GM12878 (cell line): ENCODE measurements at regions not wholly inside any gene's neighbourhood (a gene's known extent, or its start where the extent isn't known, plus 50 kb on each side); places are given as distances from the start of the nearest gene placed in this dataset.

ENCODE experiments used
- ATAC-seq: fragments of 200-7000 bp; cut with Tn5 transposase; 3 replicates; pipeline ENCODE4 v1.9.1; 2020; ENCODE audit warnings: mild to moderate bottlenecking, moderate library complexity
- BruUV-seq: library from RNA; stranded (reverse); fragments of 400-500 nt; replicated peaks from 2 replicates; lab custom pipeline; 2021; lab: Mats Ljungman, UMichigan
- CTCF ChIA-PET: fragments of 300-600 bp; sonication (Branson Sonifier 250); formaldehyde crosslinking; extraction: SDS; loops from one replicate; lab custom pipeline; 2021; ENCODE audit warnings: inconsistent platforms; lab: Yijun Ruan, JAX
- POLR2A ChIA-PET: fragments of 350-600 bp; formaldehyde crosslinking; extraction: SDS; loops from one replicate; lab custom pipeline; 2021; ENCODE audit warnings: inconsistent platforms; lab: Charles Lee
- RAD21 ChIA-PET: fragments of 300-600 bp; sonication (Branson Sonifier 250); formaldehyde crosslinking; loops from one replicate; lab custom pipeline; 2023; ENCODE audit warnings: antibody characterized with exemption; ENCODE audit not compliant: unreplicated experiment; lab: Charles Lee
- SMC1A ChIA-PET: fragments of 300-600 bp; sonication (Branson Sonifier 250); formaldehyde crosslinking; loops from one replicate; lab custom pipeline; 2023; ENCODE audit not compliant: unreplicated experiment, uncharacterized antibody; lab: Charles Lee
- DNase-seq: peaks from one replicate; pipeline ENCODE4 v3.0.0-alpha.2; 2011; ENCODE audit warnings: low read depth, low spot score
- FAIRE-seq: peaks from 3 replicates; lab custom pipeline; 2011; peaks lifted over from hg19 to GRCh38; lab: Jason Lieb, UNC
- H2AFZ ChIP-seq: 2 replicates; pipeline ENCODE4 v1.6.0; 2011; ENCODE audit warnings: low read depth, low read length, control low read depth; ENCODE audit not compliant: control insufficient read depth
- H3K27ac ChIP-seq: 2 replicates; pipeline ENCODE4 v1.5.1; 2011; ENCODE audit warnings: control low read depth; ENCODE audit not compliant: control insufficient read depth, insufficient read depth
- H3K27me3 ChIP-seq, 2 experiments: replicated peaks in 1 of 2; 2 replicates each; pipeline versions ENCODE4 v1.6.0 to v1.6.1; 2011; ENCODE audit warnings: low read length in 1 of 2; ENCODE audit not compliant: control insufficient read depth in 2 of 2, insufficient read depth in 2 of 2
- H3K36me3 ChIP-seq, 2 experiments: 2 replicates each; pipeline ENCODE4 v1.5.1; 2011; ENCODE audit warnings: low read length in 1 of 2; ENCODE audit not compliant: control insufficient read depth in 2 of 2, insufficient read depth in 2 of 2
- H3K4me1 ChIP-seq: 2 replicates; pipeline ENCODE4 v1.6.1; 2011; ENCODE audit warnings: mild to moderate bottlenecking, low read length, moderate library complexity, mixed read lengths; ENCODE audit not compliant: control insufficient read depth, insufficient read depth
- H3K4me2 ChIP-seq: 2 replicates; pipeline ENCODE4 v1.6.0; 2011; ENCODE audit warnings: control low read depth; ENCODE audit not compliant: control insufficient read depth, insufficient read depth
- H3K4me3 ChIP-seq: fragments of 200-600 bp; sonication (generic); 2 replicates; pipeline ENCODE4 v1.5.1; 2016
- H3K79me2 ChIP-seq: 2 replicates; pipeline ENCODE4 v1.6.0; 2011; ENCODE audit warnings: low read length; ENCODE audit not compliant: control insufficient read depth, insufficient read depth
- H3K9ac ChIP-seq: 2 replicates; pipeline ENCODE4 v1.8.0; 2011; ENCODE audit warnings: low read length, control low read depth, mixed read lengths; ENCODE audit not compliant: control insufficient read depth, insufficient read depth
- H3K9me3 ChIP-seq: replicated peaks from 3 replicates; pipeline ENCODE4 v1.5.1; 2011; ENCODE audit warnings: mild to moderate bottlenecking, low read length; ENCODE audit not compliant: control insufficient read depth, insufficient read depth
- H4K20me1 ChIP-seq: 2 replicates; pipeline ENCODE4 v1.6.0; 2011; ENCODE audit not compliant: control insufficient read depth, insufficient read depth
- BCL11A ChIP-seq: IDR thresholded peaks from 2 replicates; pipeline ENCODE4 v1.6.1; 2011; ENCODE audit warnings: low read depth, low read length
- CBFB ChIP-seq: IDR thresholded peaks from 2 replicates; pipeline ENCODE4 v1.6.1; 2016; ENCODE audit warnings: antibody characterized with exemption, low read depth
- CHD1 ChIP-seq: IDR thresholded peaks from 2 replicates; pipeline ENCODE4 v1.6.1; 2012; ENCODE audit warnings: low read depth, low read length, improper control_type of control experiment
- CREM ChIP-seq: IDR thresholded peaks from 2 replicates; pipeline ENCODE4 v1.6.1; 2014; ENCODE audit warnings: antibody characterized with exemption, low read depth
- CUX1 ChIP-seq: IDR thresholded peaks from 2 replicates; pipeline ENCODE4 v1.6.1; 2012; ENCODE audit warnings: improper control_type of control experiment, low read depth, low read length; ENCODE audit not compliant: insufficient replicate concordance
- HCFC1 ChIP-seq: fragments of 150-350 bp; IDR thresholded peaks from 2 replicates; pipeline ENCODE4 v1.6.1; 2014; ENCODE audit warnings: low read length
- JUND ChIP-seq: IDR thresholded peaks from 2 replicates; pipeline ENCODE4 v1.6.1; 2012; ENCODE audit warnings: low read depth, mild to moderate bottlenecking, low read length, improper control_type of control experiment, moderate library complexity
- KLF5 ChIP-seq: fragments of 450-650 bp; IDR thresholded peaks from 2 replicates; pipeline ENCODE4 v1.6.1; 2014; ENCODE audit warnings: mild to moderate bottlenecking; ENCODE audit not compliant: partially characterized antibody
- NBN ChIP-seq: fragments of 450-650 bp; IDR thresholded peaks from 2 replicates; pipeline ENCODE4 v1.6.1; 2016
- NFYB ChIP-seq: IDR thresholded peaks from 2 replicates; pipeline ENCODE4 v1.6.1; 2011; ENCODE audit warnings: low read depth, mild to moderate bottlenecking, low read length, improper control_type of control experiment, moderate library complexity; ENCODE audit not compliant: insufficient read depth
- SRF ChIP-seq, 2 experiments: IDR thresholded peaks; 2 replicates each; pipeline ENCODE4 v1.6.1; 2011; ENCODE audit warnings: low read depth in 2 of 2, low read length in 2 of 2, mild to moderate bottlenecking in 1 of 2, moderate library complexity in 1 of 2
- TARDBP ChIP-seq: IDR thresholded peaks from 2 replicates; pipeline ENCODE4 v1.6.1; 2016; ENCODE audit warnings: borderline replicate concordance
- WGBS: methylation state at CpG from one replicate; pipeline ENCODE4 v1.1.6; 2016; ENCODE audit warnings: low lambda C conversion rate; ENCODE audit not compliant: insufficient replicate concordance, insufficient coverage; ENCODE audit errors: missing lambda C conversion rate; 5-methylcytosine and 5-hydroxymethylcytosine counted together
- in situ Hi-C: fragments of 300-500 bp; cut with MboI; formaldehyde crosslinking; loops from 9 replicates; pipeline ENCODE4 v1.14.3; 2018; ENCODE audit warnings: mixed read lengths
- intact Hi-C: fragments of 100-400 bp; cut with micrococcal nuclease; formaldehyde crosslinking; loops from one replicate; pipeline ENCODE4 v1.14.2; 2022; ENCODE audit not compliant: unreplicated experiment
- TF ChIP-seq, protein P1 (sequence below): IDR thresholded peaks from 2 replicates; pipeline ENCODE4 v1.6.1; 2012; ENCODE audit warnings: low read length, inconsistent platforms
- TF ChIP-seq, protein P2 (sequence below): fragments of 450-650 bp; IDR thresholded peaks from 2 replicates; pipeline ENCODE4 v1.6.1; 2017; ENCODE audit warnings: mild to moderate bottlenecking, moderate library complexity

- intact Hi-C loops (no loop called here), in situ Hi-C loops (no loop called here)
- Histone ChIP-seq H3K4me3 (no peak overlapping the region), H4K20me1 (no peaks in the 10 kb centered on the region), H3K27me3 (peaks cover 0 to 7% of the 10 kb centered on the region in 2 experiments; a peak in 3 of 4 replicates), H3K9ac (no peak overlapping the region), H3K4me1 (no peaks in the 10 kb centered on the region), H3K4me2 (no peak overlapping the region), H3K27ac (no peak overlapping the region), H2AFZ (no peak overlapping the region), H3K79me2 (no peaks in the 10 kb centered on the region), H3K36me3 (no peaks in the 10 kb centered on the region), H3K9me3 (no peaks in the 10 kb centered on the region)
- no TSS peak for BruUV-seq
- ChIA-PET CTCF (no interaction called here), POLR2A (no interaction called here), RAD21 (no interaction called here), SMC1A (interaction anchor here (1.1 kb wide), 1 partner anchor 54 kb away, joined by 3 read pairs; no protein-coding TSS in a partner anchor)
- 38% methylated on average over 12 of the region's 13 CpGs for WGBS
- FAIRE-seq (no peak), DNase-seq (no peak), ATAC-seq (no peak)
- TF ChIP-seq, protein P1, sequence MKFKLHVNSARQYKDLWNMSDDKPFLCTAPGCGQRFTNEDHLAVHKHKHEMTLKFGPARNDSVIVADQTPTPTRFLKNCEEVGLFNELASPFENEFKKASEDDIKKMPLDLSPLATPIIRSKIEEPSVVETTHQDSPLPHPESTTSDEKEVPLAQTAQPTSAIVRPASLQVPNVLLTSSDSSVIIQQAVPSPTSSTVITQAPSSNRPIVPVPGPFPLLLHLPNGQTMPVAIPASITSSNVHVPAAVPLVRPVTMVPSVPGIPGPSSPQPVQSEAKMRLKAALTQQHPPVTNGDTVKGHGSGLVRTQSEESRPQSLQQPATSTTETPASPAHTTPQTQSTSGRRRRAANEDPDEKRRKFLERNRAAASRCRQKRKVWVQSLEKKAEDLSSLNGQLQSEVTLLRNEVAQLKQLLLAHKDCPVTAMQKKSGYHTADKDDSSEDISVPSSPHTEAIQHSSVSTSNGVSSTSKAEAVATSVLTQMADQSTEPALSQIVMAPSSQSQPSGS, result no peak
- TF ChIP-seq CBFB (no peak), CREM (no peak), TARDBP (no peak), SRF (IDR thresholded peaks at IDR 0.05; ENCODE audit: low read depth in 2 of 2, low read length in 2 of 2) (no peak), BCL11A (no peak), CUX1 (no peak), JUND (no peak), CHD1 (no peak), NBN (no peak), NFYB (no peak), KLF5 (no peak), HCFC1 (no peak)
- TF ChIP-seq, protein P2, sequence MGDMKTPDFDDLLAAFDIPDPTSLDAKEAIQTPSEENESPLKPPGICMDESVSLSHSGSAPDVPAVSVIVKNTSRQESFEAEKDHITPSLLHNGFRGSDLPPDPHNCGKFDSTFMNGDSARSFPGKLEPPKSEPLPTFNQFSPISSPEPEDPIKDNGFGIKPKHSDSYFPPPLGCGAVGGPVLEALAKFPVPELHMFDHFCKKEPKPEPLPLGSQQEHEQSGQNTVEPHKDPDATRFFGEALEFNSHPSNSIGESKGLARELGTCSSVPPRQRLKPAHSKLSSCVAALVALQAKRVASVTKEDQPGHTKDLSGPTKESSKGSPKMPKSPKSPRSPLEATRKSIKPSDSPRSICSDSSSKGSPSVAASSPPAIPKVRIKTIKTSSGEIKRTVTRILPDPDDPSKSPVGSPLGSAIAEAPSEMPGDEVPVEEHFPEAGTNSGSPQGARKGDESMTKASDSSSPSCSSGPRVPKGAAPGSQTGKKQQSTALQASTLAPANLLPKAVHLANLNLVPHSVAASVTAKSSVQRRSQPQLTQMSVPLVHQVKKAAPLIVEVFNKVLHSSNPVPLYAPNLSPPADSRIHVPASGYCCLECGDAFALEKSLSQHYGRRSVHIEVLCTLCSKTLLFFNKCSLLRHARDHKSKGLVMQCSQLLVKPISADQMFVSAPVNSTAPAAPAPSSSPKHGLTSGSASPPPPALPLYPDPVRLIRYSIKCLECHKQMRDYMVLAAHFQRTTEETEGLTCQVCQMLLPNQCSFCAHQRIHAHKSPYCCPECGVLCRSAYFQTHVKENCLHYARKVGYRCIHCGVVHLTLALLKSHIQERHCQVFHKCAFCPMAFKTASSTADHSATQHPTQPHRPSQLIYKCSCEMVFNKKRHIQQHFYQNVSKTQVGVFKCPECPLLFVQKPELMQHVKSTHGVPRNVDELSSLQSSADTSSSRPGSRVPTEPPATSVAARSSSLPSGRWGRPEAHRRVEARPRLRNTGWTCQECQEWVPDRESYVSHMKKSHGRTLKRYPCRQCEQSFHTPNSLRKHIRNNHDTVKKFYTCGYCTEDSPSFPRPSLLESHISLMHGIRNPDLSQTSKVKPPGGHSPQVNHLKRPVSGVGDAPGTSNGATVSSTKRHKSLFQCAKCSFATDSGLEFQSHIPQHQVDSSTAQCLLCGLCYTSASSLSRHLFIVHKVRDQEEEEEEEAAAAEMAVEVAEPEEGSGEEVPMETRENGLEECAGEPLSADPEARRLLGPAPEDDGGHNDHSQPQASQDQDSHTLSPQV, result no peak
Observed at GRCh38 chr11:116459185-116460045, 313.4 kb downstream of the BUD13 start.
